ENCODE measurements at regions not wholly inside any gene's neighbourhood (a gene's known extent, or its start where the extent isn't known, plus 50 kb on each side); places are given as distances from the start of the nearest gene placed in this dataset.

DNA sequence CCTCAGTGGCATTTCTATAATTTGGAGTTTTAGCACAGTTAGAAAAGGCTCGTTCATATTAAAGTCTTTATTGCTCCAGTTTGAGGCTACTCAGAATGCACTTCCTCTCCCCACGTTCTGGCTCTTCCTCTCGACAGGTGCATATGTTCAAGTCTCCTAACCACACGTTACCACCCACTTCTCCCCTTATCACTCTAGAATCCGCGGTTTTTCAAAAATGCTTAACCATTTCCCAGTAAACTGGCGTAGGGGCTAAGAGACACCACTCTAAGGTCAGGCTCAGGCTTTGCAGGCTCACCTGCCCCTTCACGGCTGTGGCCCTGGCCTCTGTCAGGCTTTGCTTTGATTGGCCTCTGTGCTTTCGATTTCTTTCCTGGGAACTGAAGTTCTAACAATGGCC is 383.6 kb downstream of the GLRX3 start:
- no peak for DNase-seq

GRCh38 chr10:130531312-130531711 is 395.1 kb downstream of the GLRX3 start:
- no peak for DNase-seq

DNA sequence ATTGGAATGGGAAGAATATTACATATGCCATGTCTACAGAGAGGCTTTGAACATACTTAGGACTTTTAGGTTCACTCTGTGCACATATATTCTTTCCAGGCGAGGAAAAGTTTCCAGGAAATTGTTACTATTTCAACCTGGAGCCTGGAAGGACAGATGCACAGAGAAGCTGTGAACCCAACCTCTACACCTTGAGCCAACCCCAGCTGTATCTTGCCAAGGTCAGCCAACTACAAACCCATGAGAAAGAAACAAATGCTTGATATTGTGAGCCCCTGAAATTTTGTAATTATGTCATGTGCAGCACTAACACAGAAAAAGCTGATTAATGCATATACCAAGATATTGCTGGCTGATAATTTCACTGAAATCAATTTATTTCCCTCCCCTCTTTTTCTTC is 404.9 kb downstream of the GLRX3 start:
- DNase-seq = no peak

DNA sequence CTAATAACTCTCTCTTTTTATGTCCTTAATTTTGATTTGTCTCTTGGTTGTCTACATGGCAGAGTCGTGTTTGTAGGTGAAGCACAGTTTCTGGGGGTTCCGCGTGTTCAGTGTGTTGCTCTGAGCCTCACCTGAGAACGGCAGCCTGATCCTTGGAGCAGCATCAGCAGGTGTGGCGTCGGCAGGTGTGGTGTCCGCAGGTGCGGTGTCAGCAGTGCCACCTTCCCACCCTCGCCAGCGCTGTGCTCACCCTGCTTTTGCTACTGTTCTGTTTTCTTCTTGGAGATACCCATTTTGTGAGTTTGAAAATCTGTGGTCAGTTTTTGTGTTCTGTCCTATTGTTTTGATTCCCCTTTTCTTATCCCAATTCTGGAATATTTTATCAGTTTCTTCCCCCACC is 406.6 kb downstream of the GLRX3 start:
- no peak for DNase-seq

DNA sequence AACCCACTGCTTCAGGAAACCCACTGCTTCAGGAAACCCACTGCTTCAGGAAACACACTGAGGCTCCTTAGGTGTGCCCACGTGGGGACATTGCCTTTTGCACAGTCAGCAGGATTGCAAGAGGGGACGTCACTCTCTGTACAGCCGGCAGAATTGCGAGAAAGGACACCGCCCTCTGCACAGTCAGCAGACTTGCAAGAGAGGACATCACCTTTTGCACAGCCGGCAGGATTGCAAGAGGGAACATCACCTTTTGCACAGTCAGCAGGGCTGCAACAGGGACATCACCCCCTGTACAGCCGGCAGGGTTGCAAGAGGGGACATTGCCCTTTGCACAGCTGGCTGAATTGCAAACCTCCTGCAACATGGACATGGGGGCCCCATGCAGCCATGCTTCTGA is 407.6 kb downstream of the GLRX3 start:
- DNase-seq = no peak

- DNase-seq = no peak
These were observed 408.9 kb downstream of the GLRX3 start for GRCh38 chr10:130545122-130545521.

GRCh38 chr10:130545697-130546096 is 409.5 kb downstream of the GLRX3 start:
- no peak for DNase-seq

GRCh38 chr10:130546841-130547240 is 410.6 kb downstream of the GLRX3 start:
- no peak for DNase-seq

GRCh38 chr10:130547368-130547767 is 411.2 kb downstream of the GLRX3 start:
- DNase-seq = no peak

DNA sequence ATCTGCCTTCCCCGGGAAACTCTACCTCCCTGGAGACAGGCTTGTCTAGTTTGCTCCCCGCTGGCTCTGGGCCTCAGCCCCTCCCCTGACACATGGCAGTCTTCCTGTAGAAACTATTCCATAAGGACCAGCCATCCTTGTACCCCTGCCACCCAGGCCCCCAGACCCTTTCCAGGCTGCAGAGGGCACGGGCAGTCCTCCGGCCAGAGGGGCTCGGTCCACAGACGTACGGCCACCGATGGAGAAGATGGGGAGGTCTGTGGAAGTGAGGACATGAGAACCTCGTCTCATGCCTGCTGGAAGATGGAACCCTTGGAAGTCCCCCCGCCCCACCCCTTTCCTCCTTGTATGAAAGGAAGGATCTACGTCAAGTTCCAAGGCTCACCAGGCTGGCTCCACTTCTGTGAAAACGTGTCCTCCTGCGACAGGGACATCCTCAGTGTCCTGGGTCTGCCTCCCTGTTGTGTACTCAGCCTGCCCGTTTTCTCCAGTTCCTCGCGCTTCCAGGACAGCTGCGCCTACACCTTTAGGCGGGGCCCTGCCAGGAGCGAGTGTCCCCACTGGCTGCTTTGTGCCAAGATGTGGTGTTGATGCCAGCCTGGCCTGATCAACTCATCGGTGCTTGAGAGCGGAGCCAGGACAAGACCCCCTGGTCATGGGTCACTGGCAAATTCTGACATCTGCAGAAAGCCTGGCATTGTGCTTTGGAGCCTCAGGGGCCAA is 414.9 kb downstream of the GLRX3 start:
- DNase-seq = no peak

DNA sequence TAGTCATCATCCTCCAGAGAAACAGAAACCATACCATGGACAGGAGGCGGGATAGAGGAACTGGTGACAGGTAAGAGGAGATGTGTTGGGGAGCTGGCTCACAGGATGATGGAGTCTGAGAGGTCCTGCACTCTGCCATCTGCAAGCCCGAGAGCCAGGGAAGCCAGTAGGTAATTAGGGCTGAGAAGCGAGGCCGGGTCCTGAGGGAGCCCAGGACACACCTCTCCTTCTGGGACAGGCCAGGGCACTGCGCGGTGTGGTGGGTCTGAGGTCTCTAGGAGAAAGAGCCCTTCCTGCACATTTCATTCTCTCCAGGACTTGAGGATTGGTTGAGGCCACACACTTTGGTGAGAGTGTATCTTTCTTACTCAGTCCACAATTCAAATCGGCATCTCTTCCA is 415.5 kb downstream of the GLRX3 start:
- no peak for DNase-seq

GRCh38 chr10:130553826-130554225 is 417.6 kb downstream of the GLRX3 start:
- DNase-seq = no peak

DNA sequence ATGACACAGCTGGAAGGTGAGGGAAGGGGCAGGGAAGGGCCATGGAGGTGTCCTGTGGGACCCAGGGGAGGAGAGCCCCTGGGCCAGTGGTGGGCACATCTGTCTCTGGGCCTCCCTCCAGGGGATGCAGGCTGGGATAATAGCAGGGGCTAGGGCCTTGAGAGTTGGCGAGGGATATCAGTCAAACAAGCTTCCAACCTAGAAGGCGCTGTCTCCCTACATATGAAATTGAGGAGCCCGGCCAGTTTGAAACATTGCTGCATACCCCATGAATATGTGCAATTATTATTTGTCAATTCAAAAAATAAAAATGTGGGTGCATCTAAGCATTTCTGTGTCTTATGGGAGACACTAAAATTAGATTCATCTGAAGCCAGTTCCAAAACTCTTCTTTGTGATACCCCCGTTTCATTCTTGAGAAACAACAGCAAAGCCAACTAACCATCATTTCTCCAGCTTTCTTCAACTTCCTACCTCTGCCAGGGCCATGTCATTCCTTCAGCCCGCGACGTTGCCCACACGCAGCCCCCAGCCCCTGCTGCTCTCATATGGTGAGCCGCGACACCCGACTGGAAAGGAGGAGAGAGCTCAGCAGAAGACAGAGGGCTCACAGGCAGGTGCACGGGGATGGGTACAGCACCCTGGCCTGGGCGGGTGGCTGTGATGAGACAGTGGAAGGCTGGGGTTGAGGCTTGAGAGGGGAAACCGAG is 418.7 kb downstream of the GLRX3 start:
- DNase-seq = no peak

DNA sequence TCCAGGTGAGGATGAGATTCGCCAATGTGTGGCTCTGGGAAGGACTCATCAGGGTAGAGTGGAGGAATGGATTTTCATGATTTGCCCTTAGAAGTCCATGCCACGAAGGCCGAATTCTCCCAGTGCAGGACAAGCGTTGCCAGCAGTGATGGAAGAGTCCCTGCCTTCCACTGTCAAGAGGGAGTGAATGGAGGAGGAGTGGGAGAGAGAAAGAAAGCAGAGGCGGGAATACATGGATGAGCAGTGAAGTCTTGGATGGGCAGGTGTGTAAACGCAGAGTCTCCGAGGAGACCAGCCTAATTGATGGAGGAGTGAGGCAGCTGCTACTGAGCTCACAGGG is 419.2 kb downstream of the GLRX3 start:
- no peak for DNase-seq

- DNase-seq = no peak
These were observed 421.1 kb downstream of the GLRX3 start for GRCh38 chr10:130557181-130557845.

GRCh38 chr10:130558746-130559546 is 422.8 kb downstream of the GLRX3 start:
- no peak for DNase-seq

DNA sequence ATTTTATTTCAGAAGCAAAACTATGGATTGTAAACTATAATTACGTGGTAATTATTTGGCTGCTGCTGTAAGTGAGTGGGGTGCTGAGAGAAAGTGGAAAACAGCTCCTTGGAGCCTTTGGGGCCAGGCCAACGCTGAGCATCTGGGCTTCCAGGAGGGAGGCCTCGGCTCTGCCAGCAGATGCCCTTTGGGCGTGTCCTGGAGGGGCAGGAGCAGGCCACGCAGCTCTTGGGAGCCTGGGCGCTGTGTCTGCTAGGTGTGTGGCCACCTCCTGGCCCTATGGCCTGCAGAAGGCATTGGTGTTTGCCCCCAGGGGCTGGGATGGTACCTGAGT is 423.3 kb downstream of the GLRX3 start:
- DNase-seq = no peak

GRCh38 chr10:130560116-130560515 is 423.9 kb downstream of the GLRX3 start:
- DNase-seq = no peak

DNA sequence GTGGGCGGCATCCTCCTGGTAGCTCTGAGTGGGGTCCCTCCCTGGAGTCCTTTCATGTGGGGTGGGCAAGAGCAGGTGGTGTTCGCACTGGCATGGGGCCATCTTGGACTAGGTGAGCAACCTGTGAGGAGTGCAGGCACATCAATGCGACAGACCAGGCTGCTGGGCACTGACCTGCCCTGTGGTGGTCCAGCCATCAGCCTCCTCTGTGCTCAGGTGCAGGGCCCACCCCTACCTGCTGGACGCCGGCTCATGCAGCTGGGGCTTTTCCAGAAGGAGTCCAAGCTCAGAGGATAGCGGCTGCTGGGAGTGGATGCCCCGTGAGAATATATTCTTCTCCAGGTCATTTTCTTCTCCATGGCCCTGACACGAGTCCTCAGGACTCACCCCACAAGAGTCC is 424.4 kb downstream of the GLRX3 start:
- DNase-seq = no peak

GRCh38 chr10:130561681-130562080 is 425.5 kb downstream of the GLRX3 start:
- no peak for DNase-seq

DNA sequence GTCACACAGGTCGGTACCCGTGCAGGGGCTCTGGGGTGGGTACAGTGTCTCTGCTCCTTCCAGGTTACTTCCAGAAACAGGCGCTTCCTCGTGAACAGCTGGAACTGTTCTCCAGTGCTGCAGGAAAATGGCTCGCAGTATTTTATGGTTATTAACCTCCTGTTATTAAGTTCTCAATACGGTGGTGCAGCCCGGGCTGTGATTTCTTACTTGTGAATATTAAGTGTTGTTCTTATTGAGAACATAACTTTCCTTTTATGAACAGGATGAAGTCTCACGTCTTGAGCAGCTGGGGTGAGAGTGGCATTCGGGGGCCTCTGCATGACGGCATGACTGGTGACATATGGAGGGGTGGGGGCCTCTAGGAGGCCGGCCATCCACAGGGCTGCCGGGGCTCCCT is 430.8 kb downstream of the GLRX3 start:
- no peak for DNase-seq

GRCh38 chr10:130567436-130567835 is 431.2 kb downstream of the GLRX3 start:
- no peak for DNase-seq

GRCh38 chr10:130568246-130568645 is 432.1 kb downstream of the GLRX3 start:
- DNase-seq = no peak

GRCh38 chr10:130570074-130570473 is 433.9 kb downstream of the GLRX3 start:
- no peak for DNase-seq
